Right renal pelvis (tissue), 4 donors: ENCODE measurements at regions not wholly inside any gene's neighbourhood (a gene's known extent, or its start where the extent isn't known, plus 50 kb on each side); places are given as distances from the start of the nearest gene placed in this dataset.

Experiments used
- DNase-seq, 4 donors: peaks; one replicate each; pipeline ENCODE4 v3.0.0-alpha.2; 2013; ENCODE audit warnings: low read depth in 4 of 4, low spot score in 3 of 4, missing footprints in 1 of 4

GRCh38 chr9:21657966-21658667 is 144.3 kb upstream of the MTAP start:
- no peak for DNase-seq

- DNase-seq: no peak
Measured at GRCh38 chr9:21660976-21661375, 141.5 kb upstream of the MTAP start.

GRCh38 chr9:21661626-21662025 is 140.8 kb upstream of the MTAP start:
- DNase-seq: no peak

GRCh38 chr9:21668516-21668915 is 133.9 kb upstream of the MTAP start:
- no peak for DNase-seq

- DNase-seq: no peak
Measured at GRCh38 chr9:21669701-21670100, 132.7 kb upstream of the MTAP start.

GRCh38 chr9:21670374-21670773 is 132.1 kb upstream of the MTAP start:
- DNase-seq: no peak

- DNase-seq: no peak
Measured at GRCh38 chr9:21672140-21672539, 130.3 kb upstream of the MTAP start.

GRCh38 chr9:21672761-21673160 is 129.7 kb upstream of the MTAP start:
- no peak for DNase-seq

GRCh38 chr9:21674894-21675293 is 127.5 kb upstream of the MTAP start:
- no peak for DNase-seq

GRCh38 chr9:21677387-21677786 is 125.0 kb upstream of the MTAP start:
- DNase-seq: no peak

GRCh38 chr9:21677834-21678233 is 124.6 kb upstream of the MTAP start:
- no peak for DNase-seq

- no peak for DNase-seq
Measured at GRCh38 chr9:21679432-21679831, 123.0 kb upstream of the MTAP start.

GRCh38 chr9:21680590-21680989 is 121.8 kb upstream of the MTAP start:
- DNase-seq: no peak

- DNase-seq: no peak
Measured at GRCh38 chr9:21681641-21682040, 120.8 kb upstream of the MTAP start.

- no peak for DNase-seq
Measured at GRCh38 chr9:21682381-21682780, 120.1 kb upstream of the MTAP start.

GRCh38 chr9:21682981-21683380 is 119.5 kb upstream of the MTAP start:
- DNase-seq: no peak

- DNase-seq: no peak
Measured at GRCh38 chr9:21683484-21684175, 118.8 kb upstream of the MTAP start.

GRCh38 chr9:21684231-21684630 is 118.2 kb upstream of the MTAP start:
- DNase-seq: no peak

- DNase-seq: no peak
Measured at GRCh38 chr9:21684831-21685362, 117.5 kb upstream of the MTAP start.

GRCh38 chr9:21685502-21685901 is 116.9 kb upstream of the MTAP start:
- DNase-seq: no peak

GRCh38 chr9:21686738-21687137 is 115.7 kb upstream of the MTAP start:
- DNase-seq: no peak

GRCh38 chr9:21687351-21687750 is 115.1 kb upstream of the MTAP start:
- no peak for DNase-seq
